Ascending aorta (tissue), 2 donors: ENCODE measurements at regions not wholly inside any gene's neighbourhood (a gene's known extent, or its start where the extent isn't known, plus 50 kb on each side); places are given as distances from the start of the nearest gene placed in this dataset.

Experiments
- DNase-seq, 2 donors: peaks; one replicate each; pipeline ENCODE4 v3.0.0-alpha.2; 2019; ENCODE audit warnings: low spot score in 2 of 2
- H3K27ac ChIP-seq, 2 donors: fragments of 200-600 bp; sonication (generic); one replicate each; pipeline ENCODE4 v1.5.1; 2016 to 2017; ENCODE audit warnings: mild to moderate bottlenecking in 1 of 2
- H3K27me3 ChIP-seq: fragments of 200-600 bp; sonication (generic); one replicate; pipeline ENCODE4 v1.5.1; 2017
- H3K36me3 ChIP-seq, 2 donors: fragments of 200-600 bp; sonication (generic); one replicate each; pipeline ENCODE4 v1.5.1; 2016
- H3K4me1 ChIP-seq, 2 donors: fragments of 200-600 bp; sonication (generic); one replicate each; pipeline ENCODE4 v1.5.1; 2016 to 2017; ENCODE audit warnings: mild to moderate bottlenecking in 1 of 2
- H3K4me3 ChIP-seq, 2 donors: fragments of 200-600 bp; sonication (generic); one replicate each; pipeline ENCODE4 v1.5.1; 2016 to 2017; ENCODE audit warnings: mild to moderate bottlenecking in 1 of 2
- H3K9me3 ChIP-seq, 2 donors: fragments of 200-600 bp; sonication (generic); one replicate each; pipeline ENCODE4 v1.5.1; 2016
- CTCF ChIP-seq, 3 experiments: fragments of 200-600 bp in 2 of 3; fragments of 450-650 bp in 1 of 3; sonication (generic) in 2 of 3; IDR thresholded peaks; one replicate each; pipeline ENCODE4 v1.5.1; 2016 to 2019; ENCODE audit warnings: antibody characterized with exemption in 3 of 3, mild to moderate bottlenecking in 1 of 3, moderate library complexity in 1 of 3
- intact Hi-C: fragments of 100-400 bp; cut with DNase I; formaldehyde crosslinking; loops from one replicate; pipeline ENCODE4 v1.15.1; 2023

- no peaks in the 10 kb centered on the region for H3K36me3 ChIP-seq
- intact Hi-C loops, result no loop called here
- no peak overlapping the region for H3K4me3 ChIP-seq
- H3K27me3 ChIP-seq, result no peaks in the 10 kb centered on the region
- H3K4me1 ChIP-seq, result no peaks in the 10 kb centered on the region
- no peak overlapping the region for H3K27ac ChIP-seq
- no peaks in the 10 kb centered on the region for H3K9me3 ChIP-seq
- DNase-seq, result no peak
- no peak for TF ChIP-seq CTCF (IDR thresholded peaks at IDR 0.05)
Observed at GRCh38 chr5:156128026-156128425, 198.9 kb upstream of the SGCD start.

GRCh38 chr5:156134216-156134615, 192.7 kb upstream of the SGCD start:
- no peak overlapping the region for H3K27ac ChIP-seq
- no peak for DNase-seq
- no peak overlapping the region for H3K4me3 ChIP-seq
- H3K27me3 ChIP-seq, result no peaks in the 10 kb centered on the region
- TF ChIP-seq CTCF (IDR thresholded peaks at IDR 0.05), result no peak
- no peaks in the 10 kb centered on the region for H3K9me3 ChIP-seq
- H3K4me1 ChIP-seq, result no peaks in the 10 kb centered on the region
- intact Hi-C loops, result no loop called here
- H3K36me3 ChIP-seq, result no peaks in the 10 kb centered on the region

GRCh38 chr5:156135531-156135930, 191.4 kb upstream of the SGCD start:
- TF ChIP-seq CTCF (IDR thresholded peaks at IDR 0.05), result no peak
- H3K4me1 ChIP-seq, result no peaks in the 10 kb centered on the region
- H3K36me3 ChIP-seq, result no peaks in the 10 kb centered on the region
- no peaks in the 10 kb centered on the region for H3K27me3 ChIP-seq
- no peaks in the 10 kb centered on the region for H3K9me3 ChIP-seq
- H3K4me3 ChIP-seq, result no peak overlapping the region
- no peak overlapping the region for H3K27ac ChIP-seq
- intact Hi-C loops, result no loop called here
- no peak for DNase-seq

- no peak for TF ChIP-seq CTCF (IDR thresholded peaks at IDR 0.05)
- Histone ChIP-seq H3K36me3 (no peaks in the 10 kb centered on the region), H3K27me3 (no peaks in the 10 kb centered on the region), H3K4me1 (no peaks in the 10 kb centered on the region), H3K27ac (no peak overlapping the region), H3K4me3 (no peak overlapping the region), H3K9me3 (peaks cover 0 to 3% of the 10 kb centered on the region in 2 donors)
- no peak for DNase-seq
- intact Hi-C loops, result no loop called here
Observed at GRCh38 chr5:156137071-156137869, 189.7 kb upstream of the SGCD start.

- Histone ChIP-seq H3K9me3 (peaks cover 4% of the 10 kb centered on the region in 2 donors), H3K4me3 (no peak overlapping the region), H3K4me1 (no peaks in the 10 kb centered on the region), H3K27me3 (no peaks in the 10 kb centered on the region), H3K27ac (no peak overlapping the region), H3K36me3 (no peaks in the 10 kb centered on the region)
- DNase-seq, result no peak
- TF ChIP-seq CTCF (IDR thresholded peaks at IDR 0.05), result no peak
- intact Hi-C loops, result no loop called here
Observed at GRCh38 chr5:156142867-156143266, 184.1 kb upstream of the SGCD start.
